IPS-18c (cell line): ENCODE measurements at regions not wholly inside any gene's neighbourhood (a gene's known extent, or its start where the extent isn't known, plus 50 kb on each side); places are given as distances from the start of the nearest gene placed in this dataset.

Experiments used
- H3K4me3 ChIP-seq: 2 replicates; pipeline ENCODE4 v1.7.0; 2013; ENCODE audit warnings: low read depth, mild to moderate bottlenecking, low read length, moderate library complexity; ENCODE audit not compliant: insufficient read depth
- H3K9me3 ChIP-seq: one replicate; pipeline ENCODE4 v1.6.1; 2013; ENCODE audit warnings: mild to moderate bottlenecking, low read length, moderate library complexity; ENCODE audit not compliant: control insufficient read depth, insufficient read depth

DNA sequence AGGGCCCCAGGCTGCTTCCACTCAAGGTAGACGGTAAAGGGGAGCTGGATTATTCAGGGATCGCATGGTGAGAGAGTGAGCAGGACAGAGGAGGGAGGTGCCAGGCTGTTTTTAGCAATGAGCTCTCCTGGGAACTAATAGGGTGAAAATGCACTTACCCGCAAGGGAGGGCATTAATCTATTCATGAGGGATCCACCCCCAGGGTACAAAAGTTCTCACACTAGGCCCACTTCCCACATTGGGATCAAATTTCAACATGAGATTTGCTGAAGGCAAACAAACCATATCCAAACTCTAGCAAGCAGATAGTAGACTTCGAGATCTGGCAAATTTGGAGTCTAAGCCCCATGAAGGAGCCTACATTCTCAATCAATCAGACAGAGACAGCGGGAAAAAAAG is 408.6 kb downstream of the RNF144B start:
- Histone ChIP-seq H3K9me3 (no peaks in the 10 kb centered on the region), H3K4me3 (no peak overlapping the region)

DNA sequence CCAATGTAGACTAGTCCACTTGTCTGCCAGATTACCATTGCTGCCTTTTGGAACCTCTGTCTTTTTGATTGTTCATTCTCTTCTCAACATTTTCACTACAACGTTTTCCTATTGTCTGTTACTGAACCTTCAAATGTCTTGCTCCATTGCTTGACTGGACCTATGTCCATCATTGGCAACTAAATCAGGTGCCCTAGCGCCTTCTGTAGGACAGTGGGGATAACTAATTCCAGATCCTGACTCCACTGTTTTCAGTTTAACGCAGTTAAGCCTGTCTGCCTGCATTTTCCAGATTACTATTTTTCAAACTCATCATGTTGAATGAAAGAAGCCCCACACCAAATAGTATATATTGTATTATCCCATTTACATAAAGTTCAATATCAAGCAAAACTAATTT is 433.6 kb downstream of the RNF144B start:
- Histone ChIP-seq H3K4me3 (no peak overlapping the region), H3K9me3 (peaks cover 2% of the 10 kb centered on the region)

DNA sequence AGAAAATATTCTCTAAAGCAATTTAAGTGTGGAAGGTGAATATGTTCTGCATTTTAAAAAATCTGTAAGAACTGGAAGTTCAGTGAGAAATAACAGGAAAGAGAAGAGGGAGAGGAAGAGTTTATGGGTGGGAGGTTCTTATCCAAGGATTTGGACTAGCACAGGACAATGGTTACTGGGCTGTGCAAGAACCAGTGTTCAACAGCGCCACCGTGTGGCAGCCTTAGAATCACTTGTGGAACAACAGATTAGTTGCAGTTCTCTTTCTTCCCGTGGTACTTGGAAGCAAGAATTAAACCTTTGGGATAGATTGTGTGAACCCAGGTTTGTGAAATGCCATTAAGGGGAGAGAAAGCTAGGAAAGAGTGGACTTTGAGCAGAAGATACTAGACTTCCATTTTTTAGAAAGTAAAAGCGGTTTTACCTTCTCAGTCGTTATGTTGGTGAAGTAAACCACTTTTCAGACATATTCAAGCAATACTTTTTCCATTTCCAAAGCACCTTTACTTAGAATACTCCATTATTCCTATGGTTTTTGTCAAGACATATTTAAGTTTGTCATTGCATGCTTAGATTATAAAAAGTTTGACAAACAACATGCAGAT is 436.7 kb downstream of the RNF144B start:
- Histone ChIP-seq H3K9me3 (peaks cover 2% of the 10 kb centered on the region), H3K4me3 (no peak overlapping the region)

DNA sequence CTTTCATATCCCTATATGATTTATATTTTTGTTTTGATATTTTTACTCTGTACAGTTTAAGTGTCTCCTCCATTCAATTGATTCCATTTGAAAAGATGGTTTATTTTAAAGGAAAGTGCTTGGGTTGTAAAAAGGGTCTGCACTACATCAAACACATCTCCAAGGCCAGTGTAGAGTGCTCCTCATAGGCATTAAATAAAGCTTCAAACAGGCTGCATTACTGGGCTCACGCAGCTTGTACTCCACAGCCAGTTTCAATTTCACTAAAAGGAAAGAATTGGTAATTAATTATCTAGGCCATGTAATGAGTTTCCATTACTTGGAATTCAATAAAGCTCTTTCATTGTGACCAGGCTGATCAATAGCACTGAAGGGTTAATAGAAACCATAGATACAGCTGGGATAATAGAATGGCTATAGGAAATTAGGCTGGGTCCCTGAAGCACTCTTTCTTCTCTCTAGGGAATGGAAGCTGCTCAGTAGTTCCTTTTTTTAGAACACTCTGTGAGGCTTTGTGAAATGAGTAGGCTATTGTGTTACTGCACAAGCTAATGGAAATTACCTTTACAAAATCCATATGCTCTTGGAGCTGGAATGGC is 442.2 kb downstream of the RNF144B start:
- no peaks in the 10 kb centered on the region for H3K9me3 ChIP-seq

DNA sequence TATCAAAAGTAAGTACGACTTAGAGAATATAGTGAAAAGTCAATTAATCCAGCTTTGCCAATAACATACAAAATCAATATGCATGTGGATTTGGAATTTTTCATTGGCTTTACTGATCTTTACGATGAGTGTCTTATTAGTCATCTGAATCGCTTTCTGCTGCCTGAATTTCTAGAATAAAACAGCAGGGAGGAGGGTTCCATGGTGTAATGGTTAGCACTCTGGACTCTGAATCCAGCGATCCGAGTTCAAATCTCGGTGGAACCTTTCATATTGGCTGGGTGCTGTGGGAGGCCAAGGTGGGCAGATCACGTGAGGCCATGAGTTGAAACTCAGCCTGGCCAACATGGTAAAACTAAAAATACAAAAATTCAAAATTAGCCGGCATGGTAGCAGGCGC is 448.8 kb downstream of the RNF144B start:
- H3K4me3 ChIP-seq: no peak overlapping the region
- H3K9me3 ChIP-seq: no peaks in the 10 kb centered on the region

More for the DNA sequence above, 442.2 kb downstream of the RNF144B start:
- H3K4me3 ChIP-seq: no peak overlapping the region

DNA sequence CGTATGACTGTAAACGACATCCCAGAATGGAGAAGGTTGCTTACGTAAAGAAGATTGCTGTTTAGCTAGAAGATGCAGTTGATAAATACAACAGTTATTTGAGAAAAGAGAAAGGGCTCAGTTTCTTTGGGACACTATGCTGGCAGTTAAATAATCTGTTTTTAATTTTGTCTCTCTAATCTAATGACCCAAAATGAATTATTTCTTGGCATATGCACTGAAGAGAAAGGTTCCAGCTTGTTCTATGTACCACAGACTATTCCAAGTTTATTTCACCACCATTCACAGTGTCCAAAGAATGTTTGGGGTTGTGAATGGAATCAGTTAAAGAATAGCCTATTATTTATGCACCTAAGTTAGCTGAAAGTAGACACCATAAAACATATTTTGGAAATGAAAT is 449.9 kb downstream of the RNF144B start:
- Histone ChIP-seq H3K4me3 (no peak overlapping the region), H3K9me3 (no peaks in the 10 kb centered on the region)

DNA sequence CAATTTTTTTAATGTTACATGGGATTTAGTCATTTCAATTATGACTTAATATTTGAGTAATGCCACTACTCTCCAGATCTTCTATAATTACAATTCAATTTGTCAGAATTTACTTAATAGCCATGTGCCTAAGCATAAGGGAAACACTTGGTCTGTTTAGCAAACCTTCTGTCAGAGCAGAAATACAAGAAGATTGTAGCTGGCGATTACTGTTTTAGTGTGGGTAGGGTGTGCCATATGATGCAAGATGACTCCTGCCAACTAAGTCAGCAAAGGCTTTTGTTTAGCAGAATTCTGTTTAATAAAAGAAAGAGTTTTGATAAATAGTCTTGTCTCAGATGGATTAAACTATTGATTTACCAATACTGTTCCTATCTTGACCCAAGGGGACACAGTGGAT is 455.4 kb downstream of the RNF144B start:
- Histone ChIP-seq H3K9me3 (no peaks in the 10 kb centered on the region), H3K4me3 (no peak overlapping the region)

DNA sequence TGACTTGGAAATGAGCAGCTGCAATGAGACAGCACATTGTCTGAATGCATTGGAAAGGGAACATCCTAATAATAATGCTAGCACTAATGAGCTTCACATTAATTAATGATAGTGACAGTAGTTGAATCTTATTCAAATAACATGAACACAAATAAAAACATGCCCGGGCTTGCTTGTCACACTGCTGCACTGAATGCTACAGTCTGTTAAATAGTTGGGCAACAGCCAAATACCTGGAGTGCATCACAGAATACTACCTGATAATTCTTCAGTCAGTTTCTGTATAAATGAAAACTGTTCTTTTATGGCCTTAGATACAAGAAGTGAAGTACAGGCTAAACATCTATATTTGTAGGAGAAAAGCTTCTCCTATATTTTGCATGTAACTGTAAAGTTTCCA is 458.7 kb downstream of the RNF144B start:
- H3K4me3 ChIP-seq: no peak overlapping the region
- no peaks in the 10 kb centered on the region for H3K9me3 ChIP-seq

DNA sequence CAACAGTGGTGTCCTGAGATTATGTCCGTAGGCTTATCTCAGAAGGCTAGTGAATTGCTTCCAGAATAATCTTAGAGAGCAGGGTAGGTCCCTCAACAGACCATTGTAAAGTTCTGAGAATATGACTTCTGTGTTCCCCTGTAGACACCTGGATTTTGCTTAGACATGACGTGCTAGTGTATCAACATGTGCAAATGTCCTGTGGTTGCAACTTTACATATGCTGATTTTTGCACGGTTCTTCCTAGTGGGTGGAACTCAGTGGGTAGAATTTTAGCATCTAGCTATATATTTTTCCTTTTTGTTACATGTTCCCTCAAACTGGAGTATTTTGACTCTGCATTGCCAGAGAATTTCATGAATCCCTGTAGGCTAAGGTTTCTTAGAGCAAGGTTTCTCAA is 459.2 kb downstream of the RNF144B start:
- Histone ChIP-seq H3K9me3 (no peaks in the 10 kb centered on the region), H3K4me3 (no peak overlapping the region)

DNA sequence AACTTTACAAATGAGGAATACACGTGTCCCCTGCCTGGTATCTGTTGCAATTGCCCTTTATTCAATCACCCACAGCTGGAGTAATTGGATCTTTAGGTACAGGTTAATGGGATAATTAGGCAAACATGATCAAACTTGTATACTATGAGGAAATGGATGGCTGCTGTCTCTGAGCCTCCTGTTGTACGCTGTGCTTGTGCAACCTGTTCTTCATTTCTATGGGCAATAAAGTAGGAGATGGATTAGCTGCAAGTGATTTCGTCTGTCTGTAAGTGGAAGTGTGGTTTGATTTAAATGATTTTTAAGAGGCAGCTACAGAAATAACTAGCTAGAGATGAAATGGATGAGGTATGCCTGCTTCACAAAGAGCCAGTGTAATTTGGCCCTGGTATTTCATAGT is 474.1 kb downstream of the RNF144B start:
- no peaks in the 10 kb centered on the region for H3K9me3 ChIP-seq

DNA sequence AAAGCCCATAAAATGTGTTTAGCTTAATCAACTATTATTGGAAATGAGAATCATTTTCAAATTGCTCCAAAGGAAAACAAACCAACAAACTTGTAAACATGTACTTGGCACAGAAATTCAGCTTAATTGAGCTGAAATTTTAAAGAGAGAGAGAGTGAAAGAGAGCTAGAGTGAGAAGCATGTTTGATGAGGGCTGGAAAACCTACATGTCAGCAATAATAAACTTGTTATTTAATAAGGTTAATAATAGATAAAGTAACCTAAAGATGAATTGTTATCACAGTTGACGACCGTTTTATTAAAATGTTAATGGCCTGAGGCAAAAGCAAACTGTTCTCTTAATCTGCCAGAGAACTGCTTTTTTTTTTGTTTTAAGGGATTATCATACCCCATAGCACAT is 496.1 kb downstream of the RNF144B start:
- no peaks in the 10 kb centered on the region for H3K9me3 ChIP-seq
- H3K4me3 ChIP-seq: no peak overlapping the region

More for the DNA sequence above, 474.1 kb downstream of the RNF144B start:
- no peak overlapping the region for H3K4me3 ChIP-seq

DNA sequence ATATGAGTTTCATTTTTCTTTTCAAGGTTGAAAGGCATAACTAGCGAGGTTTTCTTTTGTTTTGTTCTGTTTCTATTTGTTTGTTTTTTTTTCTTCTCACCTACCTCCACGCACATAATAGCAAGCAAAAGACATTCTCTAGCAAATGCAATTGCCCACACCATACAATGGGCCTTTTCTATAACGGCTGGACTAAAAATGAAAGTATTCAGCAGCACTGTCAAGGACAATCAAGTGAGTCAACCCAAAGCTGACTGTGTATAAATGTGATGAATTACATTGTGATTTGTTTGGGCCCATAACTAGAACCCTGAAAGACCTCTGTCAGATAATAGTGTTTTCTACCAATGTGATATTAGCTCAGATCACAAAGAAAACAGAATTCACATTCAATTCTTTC is 496.7 kb downstream of the RNF144B start:
- Histone ChIP-seq H3K4me3 (no peak overlapping the region), H3K9me3 (no peaks in the 10 kb centered on the region)

DNA sequence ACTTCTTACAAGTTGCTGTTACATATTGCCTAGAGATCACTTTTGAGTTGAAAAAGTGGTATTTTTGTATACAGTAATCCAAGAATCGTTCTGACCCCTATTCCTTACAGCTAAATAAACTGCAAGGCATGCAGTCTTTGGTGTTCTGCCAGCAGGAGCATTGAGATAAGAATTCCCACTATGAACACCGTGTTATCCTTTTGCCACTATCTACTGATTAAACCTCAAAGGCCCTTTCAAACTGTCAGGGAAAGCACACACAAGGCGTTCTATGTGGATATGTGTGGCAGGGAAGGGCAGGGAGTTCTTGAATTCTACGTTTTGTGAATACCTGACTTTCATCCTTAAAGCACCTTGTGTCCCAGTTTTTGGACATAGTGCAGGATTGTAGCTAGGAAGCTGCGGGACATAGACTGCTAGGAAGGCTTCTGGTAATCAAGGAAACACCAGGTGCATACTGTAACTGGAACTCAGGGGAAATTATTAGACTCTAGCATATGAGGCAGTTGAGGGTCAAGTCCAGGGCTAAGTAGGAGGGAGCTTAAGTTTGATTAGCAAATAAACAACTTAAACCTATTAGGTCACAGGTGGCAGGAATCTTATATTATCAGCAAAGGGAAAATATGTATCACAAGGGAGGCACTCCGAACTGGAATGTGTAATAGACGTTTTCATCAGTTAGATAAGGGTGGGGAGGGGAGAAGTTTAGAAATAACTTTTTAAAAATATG is 506.6 kb downstream of the RNF144B start:
- H3K4me3 ChIP-seq: no peak overlapping the region
- no peaks in the 10 kb centered on the region for H3K9me3 ChIP-seq

DNA sequence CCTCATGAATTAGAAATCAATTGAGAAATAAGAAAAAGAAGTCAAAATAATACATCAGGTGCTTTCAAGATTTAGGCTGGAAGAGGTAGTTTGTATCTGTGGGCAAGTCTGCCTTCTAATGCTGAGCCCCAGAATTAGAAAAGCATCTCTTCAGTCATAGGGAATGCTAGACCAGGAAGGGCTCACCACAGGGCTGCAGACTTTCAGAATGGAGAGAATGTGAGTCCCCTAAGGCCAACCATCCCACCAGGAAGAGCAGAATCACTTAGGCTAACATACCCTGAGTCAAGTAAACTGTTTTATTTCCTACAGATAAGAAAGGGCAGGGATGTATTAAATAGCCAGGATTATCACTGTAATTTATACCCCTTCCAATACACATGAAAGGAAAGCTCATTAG is 510.2 kb downstream of the RNF144B start:
- no peaks in the 10 kb centered on the region for H3K9me3 ChIP-seq
- H3K4me3 ChIP-seq: no peak overlapping the region

DNA sequence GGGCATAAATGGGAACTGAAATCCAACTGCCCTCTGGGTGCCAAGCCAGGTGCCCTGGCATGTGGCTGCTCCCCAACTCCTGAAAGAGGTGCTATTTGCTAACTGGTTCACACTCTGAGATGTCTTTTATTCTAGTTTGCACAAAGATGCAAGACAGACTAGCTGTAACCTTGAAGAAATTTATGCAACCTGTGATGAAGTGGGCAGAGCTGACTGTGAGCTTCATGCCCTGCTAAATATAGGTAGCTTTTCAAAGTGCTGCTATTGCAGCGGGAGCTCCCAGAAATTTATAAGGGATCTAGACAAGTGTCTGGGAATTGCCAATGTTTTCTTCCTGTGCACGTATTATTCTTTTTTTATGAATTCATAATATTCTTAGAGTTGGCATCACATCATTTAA is 517.5 kb downstream of the RNF144B start:
- Histone ChIP-seq H3K9me3 (no peaks in the 10 kb centered on the region), H3K4me3 (no peak overlapping the region)

DNA sequence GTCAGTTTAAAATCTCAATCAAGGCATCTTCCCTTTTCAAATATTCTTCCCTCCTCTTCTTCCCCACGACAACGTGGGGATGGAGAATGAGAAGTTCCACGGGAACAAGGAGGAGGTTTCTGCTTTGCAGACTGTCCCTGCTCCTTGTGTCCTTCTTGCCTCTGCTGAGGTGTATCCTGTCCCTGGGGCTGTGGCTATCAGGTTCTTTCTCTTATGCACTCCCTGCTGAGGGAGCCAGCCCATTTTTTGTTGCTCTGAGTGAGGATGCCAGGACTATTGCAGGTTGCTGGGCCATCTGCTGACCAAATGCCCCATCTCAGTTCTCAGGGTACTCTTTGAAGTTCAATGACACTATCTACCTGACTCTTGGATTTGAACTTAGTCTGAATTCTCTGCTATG is 533.6 kb downstream of the RNF144B start:
- Histone ChIP-seq H3K4me3 (no peak overlapping the region), H3K9me3 (peaks cover 2% of the 10 kb centered on the region)

DNA sequence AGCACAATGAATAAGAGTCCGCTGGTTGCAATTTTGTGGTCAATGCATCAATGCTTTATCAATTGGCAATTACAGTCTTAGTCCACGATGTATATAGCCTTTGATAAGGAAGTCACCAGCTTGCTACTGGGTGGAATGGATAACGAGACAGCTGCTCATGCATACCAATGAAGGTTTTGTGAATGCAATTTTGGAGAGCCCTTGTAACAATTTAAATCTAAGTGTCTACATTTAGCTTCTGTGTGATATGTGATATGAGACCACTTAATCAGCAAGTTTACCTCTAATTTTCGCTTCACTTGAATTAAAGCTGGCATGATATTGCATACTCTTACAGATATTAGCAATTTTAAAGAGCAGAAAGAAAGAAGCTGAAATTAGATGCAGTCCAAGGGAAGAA is 543.9 kb downstream of the RNF144B start:
- H3K4me3 ChIP-seq: no peak overlapping the region
- no peaks in the 10 kb centered on the region for H3K9me3 ChIP-seq

DNA sequence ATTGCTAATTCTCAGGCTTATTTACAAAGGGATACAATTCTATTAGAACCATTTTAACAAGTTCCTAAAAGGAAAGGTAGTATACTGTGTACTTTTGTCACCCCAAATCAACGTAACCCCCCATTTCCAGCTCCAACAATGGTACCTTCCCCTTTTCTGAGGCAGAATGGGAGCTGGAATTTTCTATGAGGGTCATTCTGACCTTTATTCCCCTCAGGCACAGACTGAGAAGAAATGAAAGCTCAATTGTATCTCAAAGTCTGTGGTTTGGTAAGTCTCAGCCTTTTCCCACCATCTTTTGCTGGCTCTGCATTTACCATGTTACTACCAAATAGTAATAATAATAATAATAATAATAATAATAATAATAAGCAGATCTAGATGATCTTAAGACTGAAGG is 571.0 kb downstream of the RNF144B start:
- Histone ChIP-seq H3K4me3 (no peak overlapping the region), H3K9me3 (peaks cover 2% of the 10 kb centered on the region)
